ENCODE measurements at regions not wholly inside any gene's neighbourhood (a gene's known extent, or its start where the extent isn't known, plus 50 kb on each side); places are given as distances from the start of the nearest gene placed in this dataset.
A peak's percentile ranks its signal among the peaks of the same experiment; 100 is the strongest.

- Mint-ChIP-seq H3K9me3 (peaks cover 26% of the 10 kb centered on the region), H3K4me1 (peaks cover 19% of the 10 kb centered on the region), H3K36me3 (peaks cover 17% of the 10 kb centered on the region), H3K27me3 (ENCODE audit: low read depth) (no peaks in the 10 kb centered on the region), H3K4me3 (no peak overlapping the region), H3K27ac (0 out of 2 replicates have a peak overlapping the region, but pooled peaks have one; percentile 10)
- ATAC-seq = peak; percentile 18; the same call in 1 of the 2 replicates
- POLR2A ChIA-PET = no interaction called here
- no peak for DNase-seq (ENCODE audit: low spot score)
- TF ChIP-seq ELF4 (CRISPR knock-in tag; IDR thresholded peaks at IDR 0.05; ENCODE audit: low read depth) = no peak
- TF ChIP-seq FOXP1 (CRISPR knock-in tag; IDR thresholded peaks at IDR 0.05; ENCODE audit: borderline replicate concordance) = no peak
- TF ChIP-seq ZNF416 (CRISPR knock-in tag; IDR thresholded peaks at IDR 0.05) = no peak
- no peak for TF ChIP-seq ZSCAN18 (CRISPR knock-in tag; IDR thresholded peaks at IDR 0.05)
- TF ChIP-seq CREM (CRISPR knock-in tag; IDR thresholded peaks at IDR 0.05) = no peak
- TF ChIP-seq NR3C1 (CRISPR knock-in tag; conservative IDR thresholded peaks at IDR 0.05; ENCODE audit: low read depth) = no peak
- no peak for TF ChIP-seq ZMAT4 (CRISPR knock-in tag; IDR thresholded peaks at IDR 0.05)
- TF ChIP-seq ZNF317 (CRISPR knock-in tag; IDR thresholded peaks at IDR 0.05; ENCODE audit: borderline replicate concordance, low read depth) = no peak
- TF ChIP-seq ARID4B (CRISPR knock-in tag; IDR thresholded peaks at IDR 0.05; ENCODE audit: borderline replicate concordance) = no peak
- no peak for TF ChIP-seq MXD4 (CRISPR knock-in tag; IDR thresholded peaks at IDR 0.05; ENCODE audit: borderline replicate concordance)
- no peak for TF ChIP-seq FOXP4 (CRISPR knock-in tag; IDR thresholded peaks at IDR 0.05)
- no peak for TF ChIP-seq ZNF219 (CRISPR knock-in tag; IDR thresholded peaks at IDR 0.05; ENCODE audit: borderline replicate concordance)
- TF ChIP-seq FOXJ3 (CRISPR knock-in tag; IDR thresholded peaks at IDR 0.05; ENCODE audit: borderline replicate concordance) = no peak
- CTCF ChIA-PET = no interaction called here
Measured at GRCh38 chr2:204370172-204370718, 175.0 kb upstream of the PARD3B start.

GRCh38 chr2:204373942-204374341, 171.3 kb upstream of the PARD3B start:
- Mint-ChIP-seq H3K36me3 (peaks cover 17% of the 10 kb centered on the region), H3K27ac (no peak overlapping the region), H3K27me3 (ENCODE audit: low read depth) (no peaks in the 10 kb centered on the region; the same call in 1 of the 2 replicates), H3K9me3 (peaks cover 34% of the 10 kb centered on the region), H3K4me3 (no peak overlapping the region), H3K4me1 (peaks cover 14% of the 10 kb centered on the region)
- POLR2A ChIA-PET = no interaction called here
- CTCF ChIA-PET = no interaction called here
- ATAC-seq (no peak), DNase-seq (ENCODE audit: low spot score) (no peak)
- no peak for TF ChIP-seq CREM (CRISPR knock-in tag; IDR thresholded peaks at IDR 0.05)
- no peak for TF ChIP-seq KAT7 (CRISPR knock-in tag; IDR thresholded peaks at IDR 0.05; ENCODE audit: borderline replicate concordance)
- no peak for TF ChIP-seq IRF1 (CRISPR knock-in tag; IDR thresholded peaks at IDR 0.05)
- TF ChIP-seq PRRX2 (CRISPR knock-in tag; IDR thresholded peaks at IDR 0.05) = no peak
- no peak for TF ChIP-seq ZNF416 (CRISPR knock-in tag; IDR thresholded peaks at IDR 0.05)
- TF ChIP-seq SMAD4 (CRISPR knock-in tag; IDR thresholded peaks at IDR 0.05) = no peak
- no peak for TF ChIP-seq E2F1 (CRISPR knock-in tag; IDR thresholded peaks at IDR 0.05)
- TF ChIP-seq ZNF425 (CRISPR knock-in tag; conservative IDR thresholded peaks at IDR 0.05) = no peak
- TF ChIP-seq RORB (CRISPR knock-in tag; IDR thresholded peaks at IDR 0.05) = no peak
- no peak for TF ChIP-seq GTF2I (CRISPR knock-in tag; conservative IDR thresholded peaks at IDR 0.05)
- TF ChIP-seq ERG (CRISPR knock-in tag; IDR thresholded peaks at IDR 0.05) = no peak
